Astrocyte of the spinal cord (primary cell): ENCODE measurements at regions not wholly inside any gene's neighbourhood (a gene's known extent, or its start where the extent isn't known, plus 50 kb on each side); places are given as distances from the start of the nearest gene placed in this dataset.
"Not testable (repeated sequence)": the region's sequence is repeated elsewhere in the genome, so short reads cannot be mapped to it uniquely, and the experiment has no call there.

ENCODE experiments used
- DNase-seq: peaks from one replicate; pipeline ENCODE4 v3.0.0; 2011; ENCODE audit warnings: low read depth, low spot score
- H3K4me3 ChIP-seq: 2 replicates; pipeline ENCODE4 v1.5.1; 2011; ENCODE audit warnings: low read depth, mild to moderate bottlenecking, low read length, moderate library complexity
- CTCF ChIP-seq: IDR thresholded peaks from 2 replicates; pipeline ENCODE4 v1.5.1; 2012; ENCODE audit warnings: low read depth, mild to moderate bottlenecking, low read length, inconsistent platforms
- in situ Hi-C: cut with HindIII; loops from 2 replicates; pipeline ENCODE4 v1.10.0; 2017; ENCODE audit warnings: low sequenced_read_pairs

- in situ Hi-C loops = no loop called here
- no peak for TF ChIP-seq CTCF
- no peak for DNase-seq
Observed at GRCh38 chr18:30683836-30684235, 358.7 kb downstream of the DSC3 start.

GRCh38 chr18:30682672-30683071 is 359.9 kb downstream of the DSC3 start:
- H3K4me3 ChIP-seq = no peak overlapping the region
- no peak for TF ChIP-seq CTCF
- peak; percentile 14 for DNase-seq
- in situ Hi-C loops = no loop called here

More at GRCh38 chr18:30683836-30684235, 358.7 kb downstream of the DSC3 start:
- H3K4me3 ChIP-seq = no peak overlapping the region

GRCh38 chr18:30679285-30679930 is 363.1 kb downstream of the DSC3 start:
- H3K4me3 ChIP-seq = no peak overlapping the region
- no peak for TF ChIP-seq CTCF
- in situ Hi-C loops = no loop called here
- no peak for DNase-seq

GRCh38 chr18:30677813-30678212 is 364.7 kb downstream of the DSC3 start:
- in situ Hi-C loops, DNase-seq, H3K4me3 ChIP-seq: not testable (repeated sequence)

GRCh38 chr18:30676053-30676480 is 366.5 kb downstream of the DSC3 start:
- in situ Hi-C loops = no loop called here
- H3K4me3 ChIP-seq = no peak overlapping the region
- TF ChIP-seq CTCF = no peak
- DNase-seq = no peak

- no peak overlapping the region for H3K4me3 ChIP-seq
- TF ChIP-seq CTCF = no peak
- no peak for DNase-seq
- in situ Hi-C loops = no loop called here
Observed at GRCh38 chr18:30675493-30675892, 367.0 kb downstream of the DSC3 start.

- no peak overlapping the region for H3K4me3 ChIP-seq
- in situ Hi-C loops = no loop called here
- no peak for TF ChIP-seq CTCF
- no peak for DNase-seq
Observed at GRCh38 chr18:30675072-30675471, 367.5 kb downstream of the DSC3 start.
